ENCODE measurements at regions not wholly inside any gene's neighbourhood (a gene's known extent, or its start where the extent isn't known, plus 50 kb on each side); places are given as distances from the start of the nearest gene placed in this dataset.

DNA sequence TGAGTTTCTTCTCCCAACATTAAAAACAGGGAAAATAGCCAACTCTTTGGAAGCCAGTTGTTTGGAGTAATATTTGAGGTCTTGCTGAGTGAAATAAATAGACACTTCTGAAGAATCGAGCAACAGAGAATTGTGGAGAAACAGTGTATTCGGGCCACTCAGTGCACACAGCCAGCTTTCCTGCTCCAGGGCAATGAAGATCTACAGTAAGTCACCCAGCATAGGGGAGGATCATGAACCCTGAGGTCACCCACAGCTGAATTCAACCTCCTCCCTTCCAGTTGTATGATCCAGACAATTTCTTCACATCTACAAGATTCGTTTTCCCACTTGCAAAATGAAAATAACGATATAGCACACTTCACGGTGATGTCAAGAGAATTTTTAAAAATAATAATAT lies 161.7 kb upstream of the BCL6 start:
- Histone ChIP-seq H3K36me3 (ENCODE audit: control insufficient read depth in 1 of 2, insufficient read depth in 2 of 2, low read length in 2 of 2) (no peaks in the 10 kb centered on the region), H3K14ac (ENCODE audit: low read length) (no peak overlapping the region), H3K27ac (ENCODE audit: low read depth, low read length) (no peak overlapping the region), H3K23ac (ENCODE audit: low read length) (no peak overlapping the region), H3K79me2 (ENCODE audit: control insufficient read depth, insufficient read depth, low read length, poor library complexity) (no peaks in the 10 kb centered on the region), H4K8ac (ENCODE audit: low read depth, low read length) (no peak overlapping the region), H2AFZ (ENCODE audit: insufficient read depth, low read length, poor library complexity) (no peak overlapping the region), H3K4me1 (ENCODE audit: control insufficient read depth in 1 of 2, insufficient read depth in 2 of 2, low read length in 2 of 2) (no peaks in the 10 kb centered on the region), H3K9ac (ENCODE audit: low read length) (no peak overlapping the region), H3K4ac (ENCODE audit: low read depth, low read length) (no peak overlapping the region), H3K18ac (ENCODE audit: low read length) (no peak overlapping the region), H2AK5ac (ENCODE audit: low read length) (no peak overlapping the region), H3K4me3 (ENCODE audit: low read depth, low read length) (no peak overlapping the region), H2BK12ac (ENCODE audit: low read length) (no peak overlapping the region), H4K12ac (ENCODE audit: low read depth, low read length) (no peak overlapping the region), H3K4me2 (ENCODE audit: low read length) (no peak overlapping the region), H3K79me1 (ENCODE audit: low read length) (no peaks in the 10 kb centered on the region), H3K9me3 (ENCODE audit: insufficient read depth, low read depth, low read length) (no peaks in the 10 kb centered on the region), H3K27me3 (ENCODE audit: insufficient read depth, low read length) (no peaks in the 10 kb centered on the region), H2BK120ac (ENCODE audit: insufficient read depth, low read length, poor library complexity) (no peak overlapping the region), H4K91ac (ENCODE audit: low read depth, low read length) (no peak overlapping the region), H2BK5ac (ENCODE audit: low read depth, low read length, poor library complexity) (no peak overlapping the region)
- no peak for DNase-seq
- no CpG with 5 or more reads among the region's 5 CpGs for WGBS (ENCODE audit: extremely low coverage, insufficient coverage, insufficient read length)

DNA sequence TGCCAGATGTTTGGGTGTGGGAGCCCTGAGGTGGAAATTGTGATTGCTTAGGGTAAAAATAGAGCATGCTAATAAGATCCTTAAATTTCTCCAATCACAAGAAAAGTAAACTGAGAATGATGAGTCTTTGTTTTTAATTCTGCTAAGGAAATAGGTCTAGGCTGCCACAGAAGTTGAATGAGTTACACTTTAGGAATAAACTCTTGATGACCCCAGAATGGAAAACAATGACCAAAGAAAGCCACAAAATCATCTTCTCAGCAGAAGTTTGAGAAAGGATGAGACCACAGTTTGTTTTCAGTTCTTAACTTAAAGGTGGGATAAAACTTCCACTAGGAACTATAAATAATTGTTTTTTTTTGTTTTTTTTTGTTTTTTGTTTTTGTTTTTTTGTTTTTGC lies 164.6 kb upstream of the BCL6 start:
- Histone ChIP-seq H3K9ac (ENCODE audit: low read length) (no peak overlapping the region), H3K14ac (ENCODE audit: low read length) (no peak overlapping the region), H2AFZ (ENCODE audit: insufficient read depth, low read length, poor library complexity) (no peak overlapping the region), H3K18ac (ENCODE audit: low read length) (no peak overlapping the region), H2AK5ac (ENCODE audit: low read length) (no peak overlapping the region), H3K23ac (ENCODE audit: low read length) (no peak overlapping the region), H3K36me3 (ENCODE audit: control insufficient read depth in 1 of 2, insufficient read depth in 2 of 2, low read length in 2 of 2) (no peaks in the 10 kb centered on the region), H3K79me2 (ENCODE audit: control insufficient read depth, insufficient read depth, low read length, poor library complexity) (no peaks in the 10 kb centered on the region), H3K79me1 (ENCODE audit: low read length) (peaks cover 3% of the 10 kb centered on the region), H3K4ac (ENCODE audit: low read depth, low read length) (no peak overlapping the region), H3K4me2 (ENCODE audit: low read length) (no peak overlapping the region), H2BK120ac (ENCODE audit: insufficient read depth, low read length, poor library complexity) (no peak overlapping the region), H4K91ac (ENCODE audit: low read depth, low read length) (no peak overlapping the region), H3K27ac (ENCODE audit: low read depth, low read length) (no peak overlapping the region), H3K4me1 (ENCODE audit: control insufficient read depth in 1 of 2, insufficient read depth in 2 of 2, low read length in 2 of 2) (peaks cover 5 to 13% of the 10 kb centered on the region in 2 experiments), H2BK5ac (ENCODE audit: low read depth, low read length, poor library complexity) (no peak overlapping the region), H2BK12ac (ENCODE audit: low read length) (no peak overlapping the region), H3K27me3 (ENCODE audit: insufficient read depth, low read length) (no peaks in the 10 kb centered on the region), H4K12ac (ENCODE audit: low read depth, low read length) (no peak overlapping the region), H3K9me3 (ENCODE audit: insufficient read depth, low read depth, low read length) (no peaks in the 10 kb centered on the region), H4K8ac (ENCODE audit: low read depth, low read length) (no peak overlapping the region), H3K4me3 (ENCODE audit: low read depth, low read length) (no peak overlapping the region)
- DNase-seq, result no peak

DNA sequence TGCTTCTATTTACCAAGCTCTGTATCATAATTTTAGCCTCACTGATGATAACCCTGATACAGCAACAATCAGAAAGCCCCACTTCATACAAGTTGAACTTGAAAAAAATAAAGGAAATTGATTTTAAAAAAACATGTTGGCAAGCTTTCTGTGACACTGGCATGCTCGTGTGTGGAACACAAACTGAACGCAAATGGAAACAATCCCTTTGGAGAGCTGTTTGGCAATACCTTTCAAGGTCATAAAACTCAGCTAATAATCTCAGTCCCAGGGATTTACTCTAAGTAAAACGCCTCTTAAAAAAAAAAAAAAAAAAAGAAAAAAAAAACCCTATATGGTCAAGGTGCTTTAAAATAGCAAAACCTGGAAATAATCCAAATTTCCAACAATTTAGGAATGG lies 166.7 kb upstream of the BCL6 start:
- no peak overlapping the region for H4K12ac ChIP-seq (ENCODE audit: low read depth, low read length)
- whole genome bisulfite sequencing (ENCODE audit: extremely low coverage, insufficient coverage, insufficient read length), result no CpG with 5 or more reads among the region's 3 CpGs
- DNase-seq, result no peak
- H3K4ac ChIP-seq (ENCODE audit: low read depth, low read length), result no peak overlapping the region
- H3K4me3 ChIP-seq (ENCODE audit: low read depth, low read length), result no peak overlapping the region
- no peaks in the 10 kb centered on the region for H3K27me3 ChIP-seq (ENCODE audit: insufficient read depth, low read length)
- no peak overlapping the region for H2BK12ac ChIP-seq (ENCODE audit: low read length)
- H3K4me1 ChIP-seq (ENCODE audit: control insufficient read depth in 1 of 2, insufficient read depth in 2 of 2, low read length in 2 of 2), result peaks cover 5 to 15% of the 10 kb centered on the region in 2 experiments
- no peak overlapping the region for H2AFZ ChIP-seq (ENCODE audit: insufficient read depth, low read length, poor library complexity)
- no peaks in the 10 kb centered on the region for H3K36me3 ChIP-seq (ENCODE audit: control insufficient read depth in 1 of 2, insufficient read depth in 2 of 2, low read length in 2 of 2)
- peaks cover 3% of the 10 kb centered on the region for H3K79me1 ChIP-seq (ENCODE audit: low read length)
- no peak overlapping the region for H2AK5ac ChIP-seq (ENCODE audit: low read length)
- H3K23ac ChIP-seq (ENCODE audit: low read length), result no peak overlapping the region
- H3K9me3 ChIP-seq (ENCODE audit: insufficient read depth, low read depth, low read length), result no peaks in the 10 kb centered on the region
- H3K14ac ChIP-seq (ENCODE audit: low read length), result no peak overlapping the region
- no peak overlapping the region for H4K91ac ChIP-seq (ENCODE audit: low read depth, low read length)
- H3K9ac ChIP-seq (ENCODE audit: low read length), result no peak overlapping the region
- no peak overlapping the region for H3K4me2 ChIP-seq (ENCODE audit: low read length)
- H2BK120ac ChIP-seq (ENCODE audit: insufficient read depth, low read length, poor library complexity), result no peak overlapping the region
- H3K79me2 ChIP-seq (ENCODE audit: control insufficient read depth, insufficient read depth, low read length, poor library complexity), result no peaks in the 10 kb centered on the region
- H3K27ac ChIP-seq (ENCODE audit: low read depth, low read length), result no peak overlapping the region
- no peak overlapping the region for H3K18ac ChIP-seq (ENCODE audit: low read length)
- no peak overlapping the region for H4K8ac ChIP-seq (ENCODE audit: low read depth, low read length)
- H2BK5ac ChIP-seq (ENCODE audit: low read depth, low read length, poor library complexity), result no peak overlapping the region

DNA sequence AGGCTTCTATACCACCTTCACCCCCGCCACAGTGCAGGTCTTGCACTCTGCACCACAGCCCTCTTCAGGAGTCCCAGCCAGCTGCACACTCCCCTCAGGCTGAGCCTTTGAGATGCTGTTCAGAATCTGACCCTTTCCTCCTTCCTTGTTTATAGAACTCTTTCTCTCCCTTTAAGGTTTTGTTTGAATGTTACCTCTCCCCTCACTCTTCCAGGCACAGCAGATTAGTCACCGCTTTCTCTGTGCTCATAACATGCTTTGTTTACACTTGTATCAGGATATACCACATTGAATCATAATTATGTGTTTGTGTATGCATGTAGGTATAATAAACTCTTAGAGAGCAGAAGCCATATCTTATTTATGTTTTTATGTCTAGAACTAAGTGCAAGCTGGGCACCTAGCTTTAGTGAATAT lies 168.4 kb upstream of the BCL6 start:
- Histone ChIP-seq H3K4me2 (ENCODE audit: low read length) (no peak overlapping the region), H3K36me3 (ENCODE audit: control insufficient read depth in 1 of 2, insufficient read depth in 2 of 2, low read length in 2 of 2) (no peaks in the 10 kb centered on the region), H3K4me1 (ENCODE audit: control insufficient read depth in 1 of 2, insufficient read depth in 2 of 2, low read length in 2 of 2) (peaks cover 5 to 15% of the 10 kb centered on the region in 2 experiments), H3K4me3 (ENCODE audit: low read depth, low read length) (no peak overlapping the region), H4K12ac (ENCODE audit: low read depth, low read length) (no peak overlapping the region), H3K79me1 (ENCODE audit: low read length) (peaks cover 3% of the 10 kb centered on the region), H3K18ac (ENCODE audit: low read length) (no peak overlapping the region), H3K9ac (ENCODE audit: low read length) (no peak overlapping the region), H3K27ac (ENCODE audit: low read depth, low read length) (peak overlapping the region; percentile 51), H4K91ac (ENCODE audit: low read depth, low read length) (no peak overlapping the region), H2BK5ac (ENCODE audit: low read depth, low read length, poor library complexity) (peak overlapping the region; percentile 2), H3K9me3 (ENCODE audit: insufficient read depth, low read depth, low read length) (no peaks in the 10 kb centered on the region), H2AK5ac (ENCODE audit: low read length) (no peak overlapping the region), H3K14ac (ENCODE audit: low read length) (no peak overlapping the region), H3K79me2 (ENCODE audit: control insufficient read depth, insufficient read depth, low read length, poor library complexity) (no peaks in the 10 kb centered on the region), H4K8ac (ENCODE audit: low read depth, low read length) (no peak overlapping the region), H3K23ac (ENCODE audit: low read length) (no peak overlapping the region), H3K27me3 (ENCODE audit: insufficient read depth, low read length) (no peaks in the 10 kb centered on the region), H2BK120ac (ENCODE audit: insufficient read depth, low read length, poor library complexity) (no peak overlapping the region), H3K4ac (ENCODE audit: low read depth, low read length) (no peak overlapping the region), H2AFZ (ENCODE audit: insufficient read depth, low read length, poor library complexity) (no peak overlapping the region), H2BK12ac (ENCODE audit: low read length) (no peak overlapping the region)
- no CpG with 5 or more reads among the region's 2 CpGs for WGBS (ENCODE audit: extremely low coverage, insufficient coverage, insufficient read length)
- DNase-seq, result peak in 1 of 2 donors; percentile 25
